ENCODE measurements at regions not wholly inside any gene's neighbourhood (a gene's known extent, or its start where the extent isn't known, plus 50 kb on each side); places are given as distances from the start of the nearest gene placed in this dataset.

- Mint-ChIP-seq H3K4me3 (ENCODE audit: unreplicated experiment) (no peak overlapping the region), H3K27me3 (ENCODE audit: unreplicated experiment) (peaks cover 2% of the 10 kb centered on the region), H3K36me3 (ENCODE audit: unreplicated experiment) (no peaks in the 10 kb centered on the region), H3K9me3 (ENCODE audit: unreplicated experiment) (no peaks in the 10 kb centered on the region), H3K4me1 (ENCODE audit: low read depth, unreplicated experiment) (no peaks in the 10 kb centered on the region), H3K27ac (ENCODE audit: unreplicated experiment) (no peak overlapping the region)
- no peak for TF ChIP-seq CTCF (IDR thresholded peaks at IDR 0.05; ENCODE audit: partially characterized antibody, unreplicated experiment)
- DNase-seq = no peak
Measured at GRCh38 chr10:21213381-21213780, 312.1 kb downstream of the SKIDA1 start.

- DNase-seq = no peak
- Mint-ChIP-seq H3K4me1 (ENCODE audit: low read depth, unreplicated experiment) (no peaks in the 10 kb centered on the region), H3K4me3 (ENCODE audit: unreplicated experiment) (no peak overlapping the region), H3K27ac (ENCODE audit: unreplicated experiment) (no peak overlapping the region), H3K9me3 (ENCODE audit: unreplicated experiment) (peaks cover 2% of the 10 kb centered on the region), H3K27me3 (ENCODE audit: unreplicated experiment) (peaks cover 2% of the 10 kb centered on the region), H3K36me3 (ENCODE audit: unreplicated experiment) (no peaks in the 10 kb centered on the region)
- TF ChIP-seq CTCF (IDR thresholded peaks at IDR 0.05; ENCODE audit: partially characterized antibody, unreplicated experiment) = no peak
Measured at GRCh38 chr10:21212912-21213311, 312.6 kb downstream of the SKIDA1 start.

GRCh38 chr10:21212348-21212747 is 313.1 kb downstream of the SKIDA1 start:
- no peak for TF ChIP-seq CTCF (IDR thresholded peaks at IDR 0.05; ENCODE audit: partially characterized antibody, unreplicated experiment)
- H3K36me3 Mint-ChIP-seq (ENCODE audit: unreplicated experiment) = no peaks in the 10 kb centered on the region
- H3K9me3 Mint-ChIP-seq (ENCODE audit: unreplicated experiment) = peaks cover 3% of the 10 kb centered on the region
- DNase-seq = no peak
- no peaks in the 10 kb centered on the region for H3K4me1 Mint-ChIP-seq (ENCODE audit: low read depth, unreplicated experiment)
- H3K27me3 Mint-ChIP-seq (ENCODE audit: unreplicated experiment) = peaks cover 3% of the 10 kb centered on the region
- no peak overlapping the region for H3K4me3 Mint-ChIP-seq (ENCODE audit: unreplicated experiment)
- H3K27ac Mint-ChIP-seq (ENCODE audit: unreplicated experiment) = no peak overlapping the region

- H3K27me3 Mint-ChIP-seq (ENCODE audit: unreplicated experiment) = peaks cover 1% of the 10 kb centered on the region
- TF ChIP-seq CTCF (IDR thresholded peaks at IDR 0.05; ENCODE audit: partially characterized antibody, unreplicated experiment) = no peak
- DNase-seq = no peak
- no peak overlapping the region for H3K4me3 Mint-ChIP-seq (ENCODE audit: unreplicated experiment)
- no peaks in the 10 kb centered on the region for H3K36me3 Mint-ChIP-seq (ENCODE audit: unreplicated experiment)
- H3K9me3 Mint-ChIP-seq (ENCODE audit: unreplicated experiment) = peaks cover 3% of the 10 kb centered on the region
- H3K27ac Mint-ChIP-seq (ENCODE audit: unreplicated experiment) = no peak overlapping the region
- no peaks in the 10 kb centered on the region for H3K4me1 Mint-ChIP-seq (ENCODE audit: low read depth, unreplicated experiment)
Measured at GRCh38 chr10:21209495-21209894, 312.4 kb upstream of the NEBL start.

GRCh38 chr10:21208666-21209316 is 311.7 kb upstream of the NEBL start:
- DNase-seq = no peak
- Mint-ChIP-seq H3K36me3 (ENCODE audit: unreplicated experiment) (no peaks in the 10 kb centered on the region), H3K4me3 (ENCODE audit: unreplicated experiment) (no peak overlapping the region), H3K9me3 (ENCODE audit: unreplicated experiment) (peaks cover 3% of the 10 kb centered on the region), H3K27me3 (ENCODE audit: unreplicated experiment) (peaks cover 3% of the 10 kb centered on the region), H3K27ac (ENCODE audit: unreplicated experiment) (no peak overlapping the region), H3K4me1 (ENCODE audit: low read depth, unreplicated experiment) (no peaks in the 10 kb centered on the region)
- TF ChIP-seq CTCF (IDR thresholded peaks at IDR 0.05; ENCODE audit: partially characterized antibody, unreplicated experiment) = no peak
